Epithelial cell of esophagus (primary cell): ENCODE measurements at regions not wholly inside any gene's neighbourhood (a gene's known extent, or its start where the extent isn't known, plus 50 kb on each side); places are given as distances from the start of the nearest gene placed in this dataset.
"Not testable (repeated sequence)": the region's sequence is repeated elsewhere in the genome, so short reads cannot be mapped to it uniquely, and the experiment has no call there.

Experiments
- DNase-seq: peaks from one replicate; pipeline ENCODE4 v3.0.0; 2010; ENCODE audit warnings: low read depth
- H3K4me3 ChIP-seq: 2 replicates; pipeline ENCODE4 v1.5.1; 2011; ENCODE audit warnings: mild to moderate bottlenecking, low read length, control low read depth
- TF ChIP-seq, protein P1 (sequence below): IDR thresholded peaks from 2 replicates; pipeline ENCODE4 v1.5.1; 2011; ENCODE audit warnings: low read depth, mild to moderate bottlenecking, low read length, control low read depth, inconsistent platforms; ENCODE audit not compliant: insufficient read depth; ENCODE audit errors: missing control alignments

DNA sequence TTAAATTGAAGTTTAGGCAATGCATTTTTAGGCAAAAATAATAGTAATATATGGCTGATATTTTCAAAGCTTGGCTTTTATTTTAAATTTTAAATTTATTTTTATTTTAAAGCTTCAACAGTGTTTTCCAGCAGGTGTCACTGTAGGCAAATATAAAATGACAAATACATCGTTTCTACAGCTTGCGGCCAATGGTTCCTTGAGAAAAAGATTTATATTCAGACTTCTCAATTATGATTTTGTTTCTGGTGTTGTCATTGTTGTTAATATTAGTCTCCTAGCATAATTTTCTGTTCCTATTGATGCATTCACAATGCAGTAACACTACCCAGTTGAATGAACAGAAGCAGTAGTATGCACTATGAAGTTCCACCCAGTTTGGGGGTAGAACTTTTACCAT lies 220.7 kb upstream of the DNAJC19 start:
- peak; percentile 50 for DNase-seq
- TF ChIP-seq, protein P1, sequence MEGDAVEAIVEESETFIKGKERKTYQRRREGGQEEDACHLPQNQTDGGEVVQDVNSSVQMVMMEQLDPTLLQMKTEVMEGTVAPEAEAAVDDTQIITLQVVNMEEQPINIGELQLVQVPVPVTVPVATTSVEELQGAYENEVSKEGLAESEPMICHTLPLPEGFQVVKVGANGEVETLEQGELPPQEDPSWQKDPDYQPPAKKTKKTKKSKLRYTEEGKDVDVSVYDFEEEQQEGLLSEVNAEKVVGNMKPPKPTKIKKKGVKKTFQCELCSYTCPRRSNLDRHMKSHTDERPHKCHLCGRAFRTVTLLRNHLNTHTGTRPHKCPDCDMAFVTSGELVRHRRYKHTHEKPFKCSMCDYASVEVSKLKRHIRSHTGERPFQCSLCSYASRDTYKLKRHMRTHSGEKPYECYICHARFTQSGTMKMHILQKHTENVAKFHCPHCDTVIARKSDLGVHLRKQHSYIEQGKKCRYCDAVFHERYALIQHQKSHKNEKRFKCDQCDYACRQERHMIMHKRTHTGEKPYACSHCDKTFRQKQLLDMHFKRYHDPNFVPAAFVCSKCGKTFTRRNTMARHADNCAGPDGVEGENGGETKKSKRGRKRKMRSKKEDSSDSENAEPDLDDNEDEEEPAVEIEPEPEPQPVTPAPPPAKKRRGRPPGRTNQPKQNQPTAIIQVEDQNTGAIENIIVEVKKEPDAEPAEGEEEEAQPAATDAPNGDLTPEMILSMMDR = peak; percentile 32

DNA sequence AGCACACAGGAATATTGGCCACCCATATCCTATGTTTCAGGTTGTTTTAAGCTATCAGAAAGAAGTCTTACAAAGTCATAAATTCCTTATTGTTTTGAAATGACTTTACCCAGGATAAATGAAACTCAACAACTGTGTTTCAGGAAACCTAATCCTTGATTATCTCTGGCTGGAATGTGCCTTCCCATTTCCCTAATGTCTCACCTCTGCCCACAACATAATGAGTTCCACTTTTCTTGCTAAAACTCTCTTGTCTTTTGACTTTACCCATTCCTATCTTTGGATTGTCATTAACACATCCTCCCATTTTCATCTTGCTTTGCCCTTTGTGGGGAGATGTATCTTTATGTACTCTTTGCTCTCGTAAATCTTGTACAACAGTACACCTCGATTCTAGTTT lies 200.0 kb upstream of the DNAJC19 start:
- H3K4me3 ChIP-seq = no peak overlapping the region
- TF ChIP-seq, protein P1 = no peak
- no peak for DNase-seq

More for the DNA sequence above, 220.7 kb upstream of the DNAJC19 start:
- no peak overlapping the region for H3K4me3 ChIP-seq

DNA sequence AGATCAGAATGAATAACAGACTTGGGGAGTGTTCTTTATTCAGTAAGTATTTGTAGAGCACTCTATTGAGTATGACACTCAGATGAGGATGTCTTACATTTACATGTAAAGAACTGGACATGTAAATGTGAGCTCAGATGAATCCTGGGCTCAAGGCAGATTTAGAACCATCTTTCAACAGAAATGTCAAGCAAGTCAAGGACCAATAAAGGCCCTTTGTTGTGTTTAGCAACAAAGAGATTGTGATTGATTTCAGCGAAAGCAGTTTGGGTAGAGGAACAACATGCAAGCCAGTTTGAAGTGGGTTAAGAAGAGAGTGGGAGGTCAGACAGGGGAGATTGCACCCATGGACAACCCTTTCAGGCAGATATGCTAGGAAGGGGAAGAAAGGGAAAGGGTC lies 194.2 kb upstream of the DNAJC19 start:
- H3K4me3 ChIP-seq = no peak overlapping the region
- TF ChIP-seq, protein P1 = no peak
- no peak for DNase-seq

DNA sequence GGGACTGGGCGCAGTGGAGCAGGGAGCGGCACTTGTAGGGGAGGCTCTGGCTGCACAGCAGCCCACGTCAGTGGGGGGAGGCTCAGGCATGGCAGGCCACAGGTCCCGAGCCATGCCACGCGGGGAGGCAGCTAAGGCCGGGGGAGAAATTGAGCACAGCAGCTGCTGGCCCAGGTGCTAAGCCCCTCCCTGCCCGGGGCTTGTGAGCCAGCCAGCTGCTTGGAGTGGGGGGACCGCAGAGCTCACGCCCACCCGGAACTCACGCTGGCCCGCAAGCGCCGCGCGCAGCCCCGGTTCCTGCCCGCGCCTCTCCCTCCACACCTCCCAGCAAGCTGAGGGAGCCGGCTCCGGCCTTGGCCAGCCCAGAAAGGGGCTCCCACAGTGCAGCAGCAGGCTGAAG lies 193.5 kb upstream of the DNAJC19 start:
- DNase-seq, H3K4me3 ChIP-seq: not testable (repeated sequence)

DNA sequence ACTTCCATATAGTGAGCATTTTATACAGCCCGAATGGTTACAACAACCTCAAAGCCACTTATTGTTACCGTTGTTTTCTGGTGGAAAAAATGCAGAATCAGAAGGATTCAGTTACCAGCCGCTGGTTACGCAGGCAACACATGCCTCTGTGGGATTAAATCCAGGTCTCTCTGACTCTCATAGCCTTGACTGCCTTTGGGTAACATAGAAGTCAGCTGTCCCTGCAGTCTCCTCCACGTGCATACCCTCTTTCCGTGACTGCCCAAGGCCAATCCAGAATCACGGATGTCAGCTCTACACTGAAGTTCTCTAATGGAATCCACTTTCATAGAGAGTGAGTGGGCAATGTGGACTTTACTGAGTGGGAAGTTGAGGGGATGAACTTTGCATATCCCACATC lies 189.5 kb upstream of the DNAJC19 start:
- TF ChIP-seq, protein P1 = no peak
- no peak for DNase-seq
- H3K4me3 ChIP-seq = no peak overlapping the region

DNA sequence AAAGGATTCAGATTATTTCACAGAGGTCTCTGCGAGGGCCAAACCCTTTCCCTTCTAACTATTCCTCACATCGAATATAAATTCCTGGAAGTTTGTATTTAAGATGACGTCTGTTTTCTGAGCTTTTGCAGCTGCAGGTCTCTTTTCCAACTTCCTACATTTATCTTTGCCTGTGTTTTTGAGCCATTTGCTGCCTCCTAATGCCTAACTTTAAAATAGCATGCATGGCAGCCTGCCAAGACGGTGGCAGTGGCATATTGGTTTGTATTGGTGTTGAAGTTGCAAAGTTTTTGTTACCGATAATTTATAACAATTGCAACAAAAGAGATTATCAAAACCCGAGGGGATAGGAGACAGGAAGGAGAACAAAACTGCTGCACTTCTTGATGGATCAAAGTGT lies 187.1 kb upstream of the DNAJC19 start:
- peak; percentile 64 for DNase-seq
- no peak overlapping the region for H3K4me3 ChIP-seq
- TF ChIP-seq, protein P1 = peak; percentile 75

DNA sequence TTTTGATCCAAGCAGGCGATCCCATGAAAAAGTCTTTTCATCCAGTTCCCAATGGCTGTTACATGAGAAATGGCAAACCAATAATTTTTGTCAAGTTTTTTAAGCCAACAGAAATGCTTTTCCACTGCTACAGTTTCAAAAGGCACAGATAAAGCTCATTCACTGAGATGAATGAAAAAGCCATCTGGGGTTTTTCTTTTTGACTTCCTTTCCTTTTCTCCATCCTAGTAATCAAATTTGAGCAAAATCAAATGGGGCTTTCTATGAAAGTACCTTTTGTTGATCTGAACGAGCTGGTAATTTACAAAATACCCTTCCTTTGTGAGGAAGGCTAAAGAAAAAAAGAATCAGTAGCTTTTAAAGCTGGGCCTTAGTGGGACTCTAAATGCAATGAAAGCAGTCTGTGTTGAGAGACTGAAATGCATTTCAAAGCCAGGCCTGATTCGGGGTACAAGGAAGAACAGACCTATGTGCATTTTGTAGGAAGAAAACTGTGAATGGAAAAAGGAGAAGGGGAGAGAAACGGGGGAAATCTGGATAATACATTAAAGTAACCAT lies 185.2 kb upstream of the DNAJC19 start:
- TF ChIP-seq, protein P1 = no peak
- no peak for DNase-seq
- H3K4me3 ChIP-seq = no peak overlapping the region
